IMR-90 (cell line): ENCODE measurements at regions not wholly inside any gene's neighbourhood (a gene's known extent, or its start where the extent isn't known, plus 50 kb on each side); places are given as distances from the start of the nearest gene placed in this dataset.

Experiments
- ATAC-seq: fragments of 200-7000 bp; cut with Tn5 transposase; 2 replicates; pipeline ENCODE4 v1.9.1; 2020; ENCODE audit warnings: low read depth, mild to moderate bottlenecking, moderate library complexity
- BruUV-seq: library from RNA; stranded (reverse); fragments of 400-500 nt; replicated peaks from 2 replicates; lab custom pipeline; 2021; lab: Mats Ljungman, UMichigan
- CTCF ChIA-PET: fragments of 300-600 bp; formaldehyde crosslinking; extraction: SDS; loops from one replicate; lab custom pipeline; 2021; ENCODE audit warnings: antibody characterized with exemption; lab: Yijun Ruan, JAX
- POLR2A ChIA-PET: fragments of 300-600 bp; sonication (Branson Sonifier 250); formaldehyde crosslinking; loops from one replicate; lab custom pipeline; 2022; ENCODE audit warnings: antibody characterized with exemption; ENCODE audit not compliant: unreplicated experiment; lab: Charles Lee
- DNase-seq: peaks from one replicate; pipeline ENCODE4 v3.0.0; 2013
- H2AFZ ChIP-seq: replicated peaks from 2 replicates; pipeline ENCODE3; 2013; ENCODE audit warnings: low read length, mild to moderate bottlenecking; ENCODE audit not compliant: poor library complexity
- H2AK5ac ChIP-seq: 2 replicates; pipeline ENCODE4 v1.6.1; 2013; ENCODE audit warnings: low read depth, low read length, inconsistent platforms
- H2AK9ac ChIP-seq: replicated peaks from 2 replicates; pipeline ENCODE3; 2013; ENCODE audit warnings: mild to moderate bottlenecking, low read depth, low read length, moderate library complexity; ENCODE audit not compliant: poor library complexity
- H2BK120ac ChIP-seq: 2 replicates; pipeline ENCODE4 v1.6.1; 2013; ENCODE audit warnings: low read depth, low read length, inconsistent platforms
- H2BK15ac ChIP-seq: 3 replicates; pipeline ENCODE4 v1.6.1; 2013; ENCODE audit warnings: low read depth, low read length, inconsistent platforms
- H2BK20ac ChIP-seq: 2 replicates; pipeline ENCODE4 v1.6.1; 2013; ENCODE audit warnings: low read depth, mild to moderate bottlenecking, inconsistent platforms, low read length, moderate library complexity
- H2BK5ac ChIP-seq: 2 replicates; pipeline ENCODE4 v1.6.1; 2013; ENCODE audit warnings: mild to moderate bottlenecking, low read depth, low read length, inconsistent platforms; ENCODE audit not compliant: poor library complexity, severe bottlenecking
- H3K14ac ChIP-seq: replicated peaks from 2 replicates; pipeline ENCODE4 v1.6.1; 2013; ENCODE audit warnings: low read depth, low read length, inconsistent platforms
- H3K18ac ChIP-seq: 2 replicates; pipeline ENCODE4 v1.6.1; 2013; ENCODE audit warnings: low read depth, low read length, control low read depth
- H3K23ac ChIP-seq: 2 replicates; pipeline ENCODE4 v1.6.1; 2013; ENCODE audit warnings: low read depth, low read length, inconsistent platforms
- H3K27ac ChIP-seq: 2 replicates; pipeline ENCODE4 v1.5.1; 2013; ENCODE audit warnings: mild to moderate bottlenecking, control low read depth, low read length; ENCODE audit not compliant: insufficient read depth
- H3K27me3 ChIP-seq: 2 replicates; pipeline ENCODE4 v1.6.1; 2013; ENCODE audit warnings: low read length; ENCODE audit not compliant: control insufficient read depth, insufficient read depth
- H3K36me3 ChIP-seq: 2 replicates; pipeline ENCODE4 v1.6.1; 2013; ENCODE audit warnings: low read length, mixed read lengths; ENCODE audit not compliant: control insufficient read depth, insufficient read depth
- H3K4ac ChIP-seq: 2 replicates; pipeline ENCODE4 v1.6.1; 2013; ENCODE audit warnings: low read depth, low read length, inconsistent platforms
- H3K4me1 ChIP-seq: 2 replicates; pipeline ENCODE4 v1.6.1; 2013; ENCODE audit warnings: low read length, mixed read lengths; ENCODE audit not compliant: control insufficient read depth, insufficient read depth
- H3K4me2 ChIP-seq: 2 replicates; pipeline ENCODE4 v1.6.1; 2013; ENCODE audit warnings: low read depth, mild to moderate bottlenecking, control low read depth, low read length, moderate library complexity
- H3K4me3 ChIP-seq: 2 replicates; pipeline ENCODE4 v1.5.1; 2013; ENCODE audit warnings: low read depth, mild to moderate bottlenecking, control low read depth, low read length, moderate library complexity; ENCODE audit not compliant: insufficient read depth
- H3K56ac ChIP-seq: 2 replicates; pipeline ENCODE4 v1.6.1; 2013; ENCODE audit warnings: low read length, inconsistent platforms; ENCODE audit not compliant: insufficient read depth; ENCODE audit errors: extremely low read depth
- H3K79me1 ChIP-seq, 2 experiments: 2 replicates each; pipeline ENCODE4 v1.6.1; 2013; ENCODE audit warnings: low read length in 2 of 2, inconsistent platforms in 1 of 2, low read depth in 1 of 2
- H3K9ac ChIP-seq: 2 replicates; pipeline ENCODE4 v1.6.1; 2013; ENCODE audit warnings: low read depth, low read length, control low read depth
- H3K9me1 ChIP-seq: 2 replicates; pipeline ENCODE4 v1.6.1; 2013; ENCODE audit warnings: low read length, inconsistent platforms; ENCODE audit not compliant: insufficient read depth
- H3K9me3 ChIP-seq: 2 replicates; pipeline ENCODE4 v1.6.1; 2013; ENCODE audit warnings: low read length; ENCODE audit not compliant: control insufficient read depth, insufficient read depth
- H4K20me1 ChIP-seq: 2 replicates; pipeline ENCODE4 v1.6.1; 2013; ENCODE audit warnings: low read length, inconsistent platforms; ENCODE audit not compliant: insufficient read depth
- H4K5ac ChIP-seq: 2 replicates; pipeline ENCODE4 v1.6.1; 2013; ENCODE audit warnings: mild to moderate bottlenecking, low read depth, low read length, control low read depth
- H4K8ac ChIP-seq, 2 experiments: 2 replicates each; pipeline ENCODE4 v1.6.1; 2013; ENCODE audit warnings: low read depth in 2 of 2, low read length in 2 of 2, control low read depth in 1 of 2, inconsistent platforms in 1 of 2
- H4K91ac ChIP-seq: 2 replicates; pipeline ENCODE4 v1.6.1; 2013; ENCODE audit warnings: low read depth, low read length, inconsistent platforms; ENCODE audit not compliant: insufficient read depth
- BHLHE40 ChIP-seq: fragments of 150-350 bp; IDR thresholded peaks from 2 replicates; pipeline ENCODE4 v1.6.1; 2016; ENCODE audit warnings: mild to moderate bottlenecking, low read depth, low read length
- CEBPB ChIP-seq: IDR thresholded peaks from 2 replicates; pipeline ENCODE4 v1.6.1; 2012; ENCODE audit warnings: low read depth, low read length, improper control_type of control experiment
- CHD1 ChIP-seq: IDR thresholded peaks from 2 replicates; pipeline ENCODE4 v1.6.1; 2012; ENCODE audit warnings: low read depth, low read length, improper control_type of control experiment
- ELK1 ChIP-seq: fragments of 150-350 bp; IDR thresholded peaks from 2 replicates; pipeline ENCODE4 v1.6.1; 2016; ENCODE audit warnings: low read depth, mild to moderate bottlenecking, low read length, moderate library complexity, borderline replicate concordance
- FOS ChIP-seq: fragments of 150-350 bp; IDR thresholded peaks from 2 replicates; pipeline ENCODE4 v1.6.1; 2016; ENCODE audit warnings: low read depth, low read length
- MAFK ChIP-seq: IDR thresholded peaks from 2 replicates; pipeline ENCODE4 v1.6.1; 2012; ENCODE audit warnings: low read depth, low read length, improper control_type of control experiment
- MAZ ChIP-seq: IDR thresholded peaks from 2 replicates; pipeline ENCODE4 v1.6.1; 2012; ENCODE audit warnings: low read depth, mild to moderate bottlenecking, low read length, improper control_type of control experiment, moderate library complexity, borderline replicate concordance
- MXI1 ChIP-seq: IDR thresholded peaks from 2 replicates; pipeline ENCODE4 v1.6.1; 2012; ENCODE audit warnings: low read depth, mild to moderate bottlenecking, low read length, moderate library complexity, borderline replicate concordance
- NFE2L2 ChIP-seq: fragments of 150-350 bp; IDR thresholded peaks from 2 replicates; pipeline ENCODE4 v1.6.1; 2016; ENCODE audit warnings: low read depth, mild to moderate bottlenecking, low read length
- POLR2A ChIP-seq: IDR thresholded peaks from 2 replicates; pipeline ENCODE4 v1.6.1; 2012; ENCODE audit warnings: mild to moderate bottlenecking, low read depth, low read length
- RAD21 ChIP-seq: IDR thresholded peaks from 2 replicates; pipeline ENCODE4 v1.6.1; 2012; ENCODE audit warnings: low read length, improper control_type of control experiment
- SMC3 ChIP-seq: fragments of 150-350 bp; IDR thresholded peaks from 2 replicates; pipeline ENCODE4 v1.6.1; 2016; ENCODE audit warnings: low read depth, mild to moderate bottlenecking, antibody characterized with exemption, low read length, moderate library complexity
- USF2 ChIP-seq: fragments of 150-350 bp; IDR thresholded peaks from 2 replicates; pipeline ENCODE4 v1.6.1; 2017; ENCODE audit warnings: mild to moderate bottlenecking, antibody characterized with exemption, low read length, low read depth
- WGBS, 2 experiments: methylation state at CpG; one replicate each; pipeline versions ENCODE4 v1.1.5 to v1.1.7; 2013; ENCODE audit warnings: missing lambda C conversion rate in 2 of 2; ENCODE audit not compliant: insufficient read length in 1 of 2; ENCODE audit errors: extremely low coverage in 2 of 2; 5-methylcytosine and 5-hydroxymethylcytosine counted together
- dilution Hi-C: fragments of 300-500 bp; cut with HindIII; formaldehyde crosslinking; loops from one replicate; pipeline ENCODE4 v1.14.3; 2018; ENCODE audit warnings: low sequenced_read_pairs; ENCODE audit not compliant: unreplicated experiment
- in situ Hi-C: fragments of 300-500 bp; cut with MboI; formaldehyde crosslinking; loops from 3 replicates; pipeline ENCODE4 v1.14.3; 2019; ENCODE audit warnings: low sequenced_read_pairs, inconsistent platforms, mixed read lengths
- intact Hi-C: fragments of 100-400 bp; cut with micrococcal nuclease; formaldehyde crosslinking; loops from 2 replicates; pipeline ENCODE4 v1.10.0; 2022

- DNase-seq (no peak), ATAC-seq (no peak)
- no peak overlapping the region for H2AK9ac ChIP-seq
- H4K20me1 ChIP-seq = no peaks in the 10 kb centered on the region; the same call in 1 of the 2 replicates
- H4K91ac ChIP-seq = no peak overlapping the region
- intact Hi-C loops = no loop called here
- H2AFZ ChIP-seq = no peak overlapping the region
- H3K14ac ChIP-seq = no peak overlapping the region
- BruUV-seq = no TSS peak
- CTCF ChIA-PET = interaction anchor here (0.5 kb wide), 1 partner anchor 150 kb away, joined by 3 read pairs; no protein-coding TSS in a partner anchor
- H3K9ac ChIP-seq = no peak overlapping the region
- in situ Hi-C loops = no loop called here
- no peak overlapping the region for H3K4ac ChIP-seq
- no CpG with 5 or more reads among the region's 12 CpGs for WGBS, 2 experiments
- H4K8ac ChIP-seq = no peak overlapping the region
- TF ChIP-seq ELK1 (no peak), MXI1 (no peak), SMC3 (no peak), FOS (no peak), POLR2A (no peak), CEBPB (no peak), CHD1 (no peak), MAZ (no peak), RAD21 (no peak), NFE2L2 (no peak), MAFK (no peak), BHLHE40 (no peak), USF2 (no peak)
- H3K56ac ChIP-seq = no peak overlapping the region
- H2BK120ac ChIP-seq = no peak overlapping the region
- H3K4me2 ChIP-seq = no peak overlapping the region
- no peak overlapping the region for H3K23ac ChIP-seq
- H3K27me3 ChIP-seq = peaks cover 27% of the 10 kb centered on the region
- peaks cover 7% of the 10 kb centered on the region for H3K4me1 ChIP-seq
- H3K18ac ChIP-seq = no peak overlapping the region
- H2BK5ac ChIP-seq = no peak overlapping the region
- no peak overlapping the region for H2BK20ac ChIP-seq
- H3K9me3 ChIP-seq = peaks cover 5% of the 10 kb centered on the region; the same call in 1 of the 2 replicates
- H2AK5ac ChIP-seq = 0 out of 2 replicates have a peak overlapping the region, but pooled peaks have one; percentile 5
- H3K9me1 ChIP-seq = no peaks in the 10 kb centered on the region
- no peak overlapping the region for H2BK15ac ChIP-seq
- H4K5ac ChIP-seq = no peak overlapping the region
- dilution Hi-C loops = no loop called here
- POLR2A ChIA-PET = no interaction called here
- H3K4me3 ChIP-seq = no peak overlapping the region
- no peaks in the 10 kb centered on the region for H3K36me3 ChIP-seq
- H3K27ac ChIP-seq = no peak overlapping the region
- H3K79me1 ChIP-seq = no peaks in the 10 kb centered on the region
These were observed 165.7 kb upstream of the IRF2BP2 start for GRCh38 chr1:234775477-234776246.
